Upper lobe of left lung (tissue), 6 donors: ENCODE measurements at regions not wholly inside any gene's neighbourhood (a gene's known extent, or its start where the extent isn't known, plus 50 kb on each side); places are given as distances from the start of the nearest gene placed in this dataset.

Experiments used
- ATAC-seq, 2 donors: fragments of 200-7000 bp; cut with Tn5 transposase; one replicate each; pipeline ENCODE4 v1.9.1; 2022; ENCODE audit warnings: mild to moderate bottlenecking in 2 of 2, moderate library complexity in 2 of 2; ENCODE audit not compliant: low FRiP score in 2 of 2
- DNase-seq, 2 donors: peaks; one replicate each; pipeline ENCODE4 v3.0.0-alpha.2; 2019 to 2020
- H3K27ac ChIP-seq, 4 donors: fragments of 200-600 bp; sonication (generic); one replicate each; pipeline ENCODE4 v1.5.1; 2016 to 2019
- H3K27me3 ChIP-seq, 4 donors: fragments of 200-600 bp; sonication (generic); one replicate each; pipeline ENCODE4 v1.5.1; 2017 to 2019
- H3K36me3 ChIP-seq, 4 donors: fragments of 200-600 bp; sonication (generic); one replicate each; pipeline ENCODE4 v1.5.1; 2016 to 2019
- H3K4me1 ChIP-seq, 4 donors: fragments of 200-600 bp; sonication (generic); one replicate each; pipeline ENCODE4 v1.5.1; 2018 to 2019
- H3K4me3 ChIP-seq, 4 donors: fragments of 200-600 bp; sonication (generic); one replicate each; pipeline ENCODE4 v1.5.1; 2017 to 2019; ENCODE audit warnings: mild to moderate bottlenecking in 2 of 4, moderate library complexity in 1 of 4
- H3K9me3 ChIP-seq, 4 donors: fragments of 200-600 bp; sonication (generic); one replicate each; pipeline ENCODE4 v1.5.1; 2018 to 2019
- EP300 ChIP-seq, 4 donors: sonication (generic); formaldehyde crosslinking; IDR thresholded peaks; one replicate each; pipeline ENCODE4 v1.5.1; 2017; ENCODE audit warnings: antibody characterized with exemption in 4 of 4, control low read depth in 2 of 4
- POLR2A ChIP-seq, 4 donors: fragments of 450-650 bp; IDR thresholded peaks; one replicate each; pipeline ENCODE4 v1.5.1; 2016 to 2017; ENCODE audit warnings: antibody characterized with exemption in 4 of 4, mild to moderate bottlenecking in 2 of 4
- POLR2AphosphoS5 ChIP-seq, 2 donors: sonication (generic); formaldehyde crosslinking; IDR thresholded peaks; one replicate each; pipeline ENCODE4 v1.5.1; 2017; ENCODE audit warnings: antibody characterized with exemption in 2 of 2
- WGBS, 2 donors: methylation state at CpG; one replicate each; pipeline ENCODE4 v1.1.5; 2017 to 2018; 5-methylcytosine and 5-hydroxymethylcytosine counted together
- TF ChIP-seq, protein P1 (sequence below), 6 experiments: fragments of 450-650 bp in 4 of 6; fragments of 200-600 bp in 2 of 6; sonication (generic) in 2 of 6; IDR thresholded peaks; one replicate each; pipeline ENCODE4 v1.5.1; 2016 to 2019; ENCODE audit warnings: antibody characterized with exemption in 6 of 6
- donor health status: DM: no; HTN: no; CAD: no; lungs with moderate emphysema.
- donor health status: DM: no; HTN: yes; CAD: no; lungs with severe emphysema.

DNA sequence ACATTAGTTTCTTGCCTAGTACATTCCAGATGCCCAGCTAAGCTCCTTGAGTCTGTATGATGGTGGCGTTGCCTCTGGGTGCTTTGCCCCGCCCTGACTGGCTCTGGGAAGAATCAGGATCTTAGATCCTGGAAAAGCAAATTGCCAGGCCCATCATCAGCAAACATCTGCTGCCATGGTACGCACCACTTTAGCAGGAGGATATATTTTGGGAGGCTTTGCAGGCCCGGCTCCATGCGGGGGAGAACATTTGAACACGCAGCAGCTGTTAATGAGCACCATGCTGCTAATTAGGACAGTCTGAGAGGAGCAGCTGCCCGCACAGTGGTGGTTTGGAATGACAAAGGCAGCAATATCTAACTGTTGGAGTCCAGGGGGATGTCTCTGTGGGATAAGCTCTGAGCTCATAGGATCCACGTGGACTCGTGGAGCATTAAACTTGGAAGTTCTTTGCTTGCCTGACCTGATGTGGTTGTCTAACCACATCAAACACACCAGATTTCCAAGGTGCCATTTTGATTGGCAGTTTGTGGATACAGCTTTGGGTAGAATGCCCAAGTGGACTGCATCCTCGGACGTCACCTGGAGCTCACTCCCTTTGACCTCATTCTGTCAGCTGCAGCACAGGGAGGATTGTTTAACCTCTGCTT lies 217.0 kb upstream of the ZBED5 start:
- H3K27ac ChIP-seq: no peak overlapping the region
- 85 to 87% methylated on average over 4 to 11 of the region's 11 CpGs for WGBS, 2 donors
- no peak for ATAC-seq

DNA sequence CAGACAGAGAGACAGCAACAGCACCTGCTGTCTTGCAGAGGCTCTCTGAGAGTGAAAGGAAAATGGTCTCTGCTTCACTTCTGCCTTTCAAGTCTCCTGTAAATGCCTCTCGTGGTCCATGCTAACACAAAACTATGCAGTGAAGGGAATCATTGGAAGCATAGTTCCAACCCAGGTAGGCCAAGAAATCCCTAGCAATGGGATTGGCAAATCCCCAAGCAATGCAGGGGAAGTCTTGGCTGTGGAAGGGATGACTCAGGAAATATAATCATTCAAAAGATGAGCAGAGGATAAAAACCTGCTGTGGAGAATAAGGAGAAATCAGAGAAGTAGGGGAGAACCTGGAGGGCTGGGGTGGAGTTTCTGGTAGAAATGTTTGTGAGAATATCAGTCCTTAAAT lies 216.1 kb upstream of the ZBED5 start:
- Histone ChIP-seq H3K27me3 (no peaks in the 10 kb centered on the region), H3K36me3 (no peaks in the 10 kb centered on the region), H3K4me1 (peaks cover 0 to 6% (median 3%) of the 10 kb centered on the region in 4 donors), H3K27ac (no peak overlapping the region), H3K4me3 (no peak overlapping the region), H3K9me3 (no peaks in the 10 kb centered on the region)
- DNase-seq: no peak
- no peak for ATAC-seq
- no peak for TF ChIP-seq POLR2A (IDR thresholded peaks at IDR 0.05)
- TF ChIP-seq, protein P1, sequence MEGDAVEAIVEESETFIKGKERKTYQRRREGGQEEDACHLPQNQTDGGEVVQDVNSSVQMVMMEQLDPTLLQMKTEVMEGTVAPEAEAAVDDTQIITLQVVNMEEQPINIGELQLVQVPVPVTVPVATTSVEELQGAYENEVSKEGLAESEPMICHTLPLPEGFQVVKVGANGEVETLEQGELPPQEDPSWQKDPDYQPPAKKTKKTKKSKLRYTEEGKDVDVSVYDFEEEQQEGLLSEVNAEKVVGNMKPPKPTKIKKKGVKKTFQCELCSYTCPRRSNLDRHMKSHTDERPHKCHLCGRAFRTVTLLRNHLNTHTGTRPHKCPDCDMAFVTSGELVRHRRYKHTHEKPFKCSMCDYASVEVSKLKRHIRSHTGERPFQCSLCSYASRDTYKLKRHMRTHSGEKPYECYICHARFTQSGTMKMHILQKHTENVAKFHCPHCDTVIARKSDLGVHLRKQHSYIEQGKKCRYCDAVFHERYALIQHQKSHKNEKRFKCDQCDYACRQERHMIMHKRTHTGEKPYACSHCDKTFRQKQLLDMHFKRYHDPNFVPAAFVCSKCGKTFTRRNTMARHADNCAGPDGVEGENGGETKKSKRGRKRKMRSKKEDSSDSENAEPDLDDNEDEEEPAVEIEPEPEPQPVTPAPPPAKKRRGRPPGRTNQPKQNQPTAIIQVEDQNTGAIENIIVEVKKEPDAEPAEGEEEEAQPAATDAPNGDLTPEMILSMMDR (IDR thresholded peaks at IDR 0.05): no peak
- TF ChIP-seq EP300 (IDR thresholded peaks at IDR 0.05): no peak
- no peak for TF ChIP-seq POLR2AphosphoS5 (IDR thresholded peaks at IDR 0.05)
- WGBS, 2 donors: 85 to 89% methylated on average over 1 of the region's 1 CpG

More for the DNA sequence above, 217.0 kb upstream of the ZBED5 start:
- H3K9me3 ChIP-seq: no peaks in the 10 kb centered on the region
- H3K27me3 ChIP-seq: no peaks in the 10 kb centered on the region
- peaks cover 0 to 6% (median 3%) of the 10 kb centered on the region in 4 donors for H3K4me1 ChIP-seq
- TF ChIP-seq POLR2AphosphoS5 (IDR thresholded peaks at IDR 0.05) (no peak), EP300 (IDR thresholded peaks at IDR 0.05) (no peak), POLR2A (IDR thresholded peaks at IDR 0.05) (no peak)
- TF ChIP-seq, protein P1 (IDR thresholded peaks at IDR 0.05): no peak
- H3K36me3 ChIP-seq: no peaks in the 10 kb centered on the region
- DNase-seq: no peak
- H3K4me3 ChIP-seq: no peak overlapping the region

GRCh38 chr11:11072067-11072466 lies 214.2 kb upstream of the ZBED5 start:
- Histone ChIP-seq H3K27ac (no peak overlapping the region), H3K36me3 (no peaks in the 10 kb centered on the region), H3K4me1 (peaks cover 0 to 6% (median 3%) of the 10 kb centered on the region in 4 donors), H3K9me3 (no peaks in the 10 kb centered on the region), H3K4me3 (no peak overlapping the region), H3K27me3 (no peaks in the 10 kb centered on the region)
- TF ChIP-seq, protein P1 (IDR thresholded peaks at IDR 0.05): no peak
- TF ChIP-seq POLR2AphosphoS5 (IDR thresholded peaks at IDR 0.05) (no peak), POLR2A (IDR thresholded peaks at IDR 0.05) (no peak), EP300 (IDR thresholded peaks at IDR 0.05) (no peak)
- no peak for DNase-seq
- ATAC-seq: no peak
- 66% methylated on average over 3 of the region's 3 CpGs for WGBS, 2 donors

GRCh38 chr11:11071486-11071885 lies 213.6 kb upstream of the ZBED5 start:
- TF ChIP-seq EP300 (IDR thresholded peaks at IDR 0.05) (no peak), POLR2AphosphoS5 (IDR thresholded peaks at IDR 0.05) (no peak), POLR2A (IDR thresholded peaks at IDR 0.05) (no peak)
- TF ChIP-seq, protein P1 (IDR thresholded peaks at IDR 0.05): no peak
- Histone ChIP-seq H3K27ac (no peak overlapping the region), H3K9me3 (no peaks in the 10 kb centered on the region), H3K27me3 (no peaks in the 10 kb centered on the region), H3K4me3 (no peak overlapping the region), H3K4me1 (peaks cover 0 to 6% (median 3%) of the 10 kb centered on the region in 4 donors), H3K36me3 (no peaks in the 10 kb centered on the region)
- ATAC-seq: no peak
- WGBS, 2 donors: 50 to 58% methylated on average over 1 of the region's 1 CpG
- no peak for DNase-seq

GRCh38 chr11:11070976-11071375 lies 213.1 kb upstream of the ZBED5 start:
- Histone ChIP-seq H3K36me3 (no peaks in the 10 kb centered on the region), H3K4me3 (no peak overlapping the region), H3K27ac (no peak overlapping the region), H3K9me3 (no peaks in the 10 kb centered on the region), H3K4me1 (peaks cover 0 to 5% (median 0%) of the 10 kb centered on the region in 4 donors), H3K27me3 (no peaks in the 10 kb centered on the region)
- ATAC-seq: no peak
- no peak for DNase-seq
- no peak for TF ChIP-seq EP300 (IDR thresholded peaks at IDR 0.05)
- TF ChIP-seq, protein P1 (IDR thresholded peaks at IDR 0.05): no peak
- TF ChIP-seq POLR2A (IDR thresholded peaks at IDR 0.05): no peak
- TF ChIP-seq POLR2AphosphoS5 (IDR thresholded peaks at IDR 0.05): no peak
- 77 to 85% methylated on average over 9 of the region's 9 CpGs for WGBS, 2 donors
